ENCODE measurements at regions not wholly inside any gene's neighbourhood (a gene's known extent, or its start where the extent isn't known, plus 50 kb on each side); places are given as distances from the start of the nearest gene placed in this dataset.

- DNase-seq, result no peak
Observed at GRCh38 chr6:163630991-163631390, 216.5 kb downstream of the QKI start.

- no peak for DNase-seq
Observed at GRCh38 chr6:163630572-163630971, 216.1 kb downstream of the QKI start.

GRCh38 chr6:163630096-163630495 lies 215.6 kb downstream of the QKI start:
- DNase-seq, result no peak
